Right lobe of liver (tissue), 6 donors: ENCODE measurements at regions not wholly inside any gene's neighbourhood (a gene's known extent, or its start where the extent isn't known, plus 50 kb on each side); places are given as distances from the start of the nearest gene placed in this dataset.

Experiments used
- ATAC-seq, 4 donors: fragments of 200-7000 bp; cut with Tn5 transposase; one replicate each; pipeline ENCODE4 v1.9.1; 2020; ENCODE audit warnings: mild to moderate bottlenecking in 4 of 4, moderate library complexity in 4 of 4
- DNase-seq, 3 donors: peaks; one replicate each; pipeline ENCODE4 v3.0.0-alpha.2; 2020
- H3K27ac ChIP-seq, 3 donors: fragments of 200-600 bp; one replicate each; pipeline ENCODE4 v1.8.0; 2022
- H3K27me3 ChIP-seq, 2 donors: fragments of 200-600 bp; one replicate each; pipeline ENCODE4 v1.8.0; 2022
- H3K36me3 ChIP-seq, 4 donors: fragments of 200-600 bp; sonication (generic) in 1 of 4; one replicate each; pipeline versions ENCODE4 v1.5.1 to v1.8.0; 2017 to 2022; ENCODE audit warnings: control low read depth in 1 of 4
- H3K4me1 ChIP-seq, 4 donors: fragments of 200-600 bp; sonication (generic) in 1 of 4; one replicate each; pipeline versions ENCODE4 v1.5.1 to v1.8.0; 2017 to 2022; ENCODE audit warnings: control low read depth in 1 of 4
- H3K4me3 ChIP-seq, 3 donors: fragments of 200-600 bp; one replicate each; pipeline ENCODE4 v1.8.0; 2022
- H3K9me3 ChIP-seq, 4 donors: fragments of 200-600 bp; sonication (generic) in 1 of 4; one replicate each; pipeline versions ENCODE4 v1.5.1 to v1.8.0; 2017 to 2022; ENCODE audit warnings: control low read depth in 1 of 4
- POLR2A ChIP-seq: fragments of 450-650 bp; IDR thresholded peaks from one replicate; pipeline ENCODE4 v1.6.1; 2017; ENCODE audit warnings: antibody characterized with exemption, mild to moderate bottlenecking
- WGBS: methylation state at CpG from one replicate; pipeline ENCODE4 v1.1.6; 2018; ENCODE audit warnings: low coverage, low lambda C conversion rate; ENCODE audit not compliant: insufficient coverage; ENCODE audit errors: missing lambda C conversion rate; 5-methylcytosine and 5-hydroxymethylcytosine counted together
- intact Hi-C, 2 donors: fragments of 100-400 bp; cut with DNase I; formaldehyde crosslinking; loops; one replicate each; pipeline versions ENCODE4 v1.11.2 to v1.14.1; 2022
- TF ChIP-seq, protein P1 (sequence below), 4 donors: fragments of 200-600 bp in 3 of 4; fragments of 450-650 bp in 1 of 4; IDR thresholded peaks; one replicate each; pipeline versions ENCODE4 v1.5.1 to v1.8.0; 2016 to 2022; ENCODE audit warnings: antibody characterized with exemption in 4 of 4, mild to moderate bottlenecking in 2 of 4
- donor health status: DM: no; HTN: yes; CAD: no.
- donor health status: DM: no; HTN: no; CAD: no.
- donor health status: DM: no; HTN: no; CAD: no.
- donor health status: DM: no; HTN: yes; CAD: no.
- donor health status: DM: no; HTN: yes; CAD: no.

DNA sequence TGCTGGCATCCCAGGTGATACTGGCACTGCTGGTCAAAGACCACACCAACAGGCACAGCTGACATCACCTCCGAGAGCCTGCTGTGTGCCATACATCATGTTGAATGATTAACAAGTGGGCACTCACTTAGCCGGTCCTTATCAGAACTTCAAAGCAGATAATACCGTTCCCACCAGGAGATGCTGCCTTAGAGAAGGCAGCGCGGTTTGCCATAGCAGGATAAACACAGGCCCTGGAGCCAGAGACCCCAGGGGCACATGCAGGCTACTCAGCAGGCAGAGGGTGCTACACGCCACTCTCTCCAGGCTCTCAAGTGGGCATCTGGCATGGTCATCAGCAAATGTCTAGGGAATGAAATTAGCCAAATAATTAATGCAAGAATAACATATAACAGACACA is 86.5 kb upstream of the CST7 start:
- Histone ChIP-seq H3K27ac (no peak overlapping the region), H3K36me3 (no peaks in the 10 kb centered on the region), H3K9me3 (no peaks in the 10 kb centered on the region), H3K27me3 (no peaks in the 10 kb centered on the region), H3K4me3 (no peak overlapping the region), H3K4me1 (no peaks in the 10 kb centered on the region)
- 89% methylated on average over 4 of the region's 6 CpGs for WGBS
- DNase-seq = no peak
- intact Hi-C loops = no loop called here
- TF ChIP-seq, protein P1, sequence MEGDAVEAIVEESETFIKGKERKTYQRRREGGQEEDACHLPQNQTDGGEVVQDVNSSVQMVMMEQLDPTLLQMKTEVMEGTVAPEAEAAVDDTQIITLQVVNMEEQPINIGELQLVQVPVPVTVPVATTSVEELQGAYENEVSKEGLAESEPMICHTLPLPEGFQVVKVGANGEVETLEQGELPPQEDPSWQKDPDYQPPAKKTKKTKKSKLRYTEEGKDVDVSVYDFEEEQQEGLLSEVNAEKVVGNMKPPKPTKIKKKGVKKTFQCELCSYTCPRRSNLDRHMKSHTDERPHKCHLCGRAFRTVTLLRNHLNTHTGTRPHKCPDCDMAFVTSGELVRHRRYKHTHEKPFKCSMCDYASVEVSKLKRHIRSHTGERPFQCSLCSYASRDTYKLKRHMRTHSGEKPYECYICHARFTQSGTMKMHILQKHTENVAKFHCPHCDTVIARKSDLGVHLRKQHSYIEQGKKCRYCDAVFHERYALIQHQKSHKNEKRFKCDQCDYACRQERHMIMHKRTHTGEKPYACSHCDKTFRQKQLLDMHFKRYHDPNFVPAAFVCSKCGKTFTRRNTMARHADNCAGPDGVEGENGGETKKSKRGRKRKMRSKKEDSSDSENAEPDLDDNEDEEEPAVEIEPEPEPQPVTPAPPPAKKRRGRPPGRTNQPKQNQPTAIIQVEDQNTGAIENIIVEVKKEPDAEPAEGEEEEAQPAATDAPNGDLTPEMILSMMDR (IDR thresholded peaks at IDR 0.05) = no peak
- no peak for TF ChIP-seq POLR2A
- ATAC-seq = no peak

DNA sequence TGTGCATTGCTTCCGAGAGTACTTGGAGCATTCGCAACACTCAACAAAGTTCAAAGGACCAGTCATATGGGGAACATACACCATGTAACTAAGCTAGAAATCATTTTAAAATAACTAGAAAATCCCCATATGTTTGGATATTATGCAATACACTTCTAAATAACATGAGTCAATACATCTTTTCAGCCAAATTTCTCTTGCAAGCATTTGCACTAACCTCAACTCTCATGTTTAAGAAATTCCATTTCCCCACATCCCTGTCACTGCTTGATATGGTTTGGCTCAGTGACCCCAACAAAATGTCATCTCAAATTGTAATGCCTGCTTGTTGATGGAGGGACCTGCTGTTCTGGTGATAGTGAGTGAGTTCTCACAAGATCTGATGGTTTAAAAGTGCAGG is 85.7 kb upstream of the CST7 start:
- no peaks in the 10 kb centered on the region for H3K4me1 ChIP-seq
- DNase-seq (no peak), ATAC-seq (no peak)
- no peaks in the 10 kb centered on the region for H3K27me3 ChIP-seq
- 50% methylated on average over 2 of the region's 2 CpGs for WGBS
- no peaks in the 10 kb centered on the region for H3K9me3 ChIP-seq
- intact Hi-C loops = no loop called here
- TF ChIP-seq, protein P1 (IDR thresholded peaks at IDR 0.05) = no peak
- no peak for TF ChIP-seq POLR2A
- H3K27ac ChIP-seq = no peak overlapping the region
- no peaks in the 10 kb centered on the region for H3K36me3 ChIP-seq
- H3K4me3 ChIP-seq = no peak overlapping the region

DNA sequence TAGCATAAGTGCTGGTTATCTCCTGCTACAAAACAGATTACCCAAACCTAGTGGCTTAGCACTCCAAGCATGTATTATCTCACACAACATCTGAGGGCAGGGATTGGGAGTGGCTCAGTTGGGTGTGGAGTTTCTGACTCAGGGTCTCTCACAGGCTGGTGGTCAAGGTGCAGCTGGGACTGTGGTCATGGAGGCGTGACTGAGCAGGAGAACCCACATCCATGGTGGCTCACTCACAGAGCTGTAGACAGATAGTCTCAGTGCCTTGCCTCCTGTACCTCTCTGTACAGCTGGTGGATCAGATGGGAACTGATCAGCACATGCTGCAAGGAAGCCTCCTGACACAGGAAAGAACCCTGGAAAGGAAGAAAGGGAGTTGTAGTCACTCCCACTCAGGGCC is 83.1 kb upstream of the CST7 start:
- intact Hi-C loops = no loop called here
- TF ChIP-seq, protein P1 (IDR thresholded peaks at IDR 0.05) = no peak
- TF ChIP-seq POLR2A = no peak
- no peak for DNase-seq
- no peak for ATAC-seq
- no peaks in the 10 kb centered on the region for H3K4me1 ChIP-seq
- no peaks in the 10 kb centered on the region for H3K9me3 ChIP-seq
- H3K27ac ChIP-seq = no peak overlapping the region
- H3K27me3 ChIP-seq = no peaks in the 10 kb centered on the region
- H3K4me3 ChIP-seq = no peak overlapping the region
- H3K36me3 ChIP-seq = no peaks in the 10 kb centered on the region
- WGBS = 100% methylated on average over 1 of the region's 1 CpG

GRCh38 chr20:24866742-24867141 is 82.3 kb upstream of the CST7 start:
- Histone ChIP-seq H3K27ac (no peak overlapping the region), H3K36me3 (no peaks in the 10 kb centered on the region), H3K27me3 (no peaks in the 10 kb centered on the region), H3K4me1 (no peaks in the 10 kb centered on the region), H3K4me3 (no peak overlapping the region), H3K9me3 (no peaks in the 10 kb centered on the region)
- 84% methylated on average over 4 of the region's 4 CpGs for WGBS
- DNase-seq = no peak
- ATAC-seq = no peak
- intact Hi-C loops = no loop called here
- TF ChIP-seq POLR2A = no peak
- TF ChIP-seq, protein P1 (IDR thresholded peaks at IDR 0.05) = no peak

DNA sequence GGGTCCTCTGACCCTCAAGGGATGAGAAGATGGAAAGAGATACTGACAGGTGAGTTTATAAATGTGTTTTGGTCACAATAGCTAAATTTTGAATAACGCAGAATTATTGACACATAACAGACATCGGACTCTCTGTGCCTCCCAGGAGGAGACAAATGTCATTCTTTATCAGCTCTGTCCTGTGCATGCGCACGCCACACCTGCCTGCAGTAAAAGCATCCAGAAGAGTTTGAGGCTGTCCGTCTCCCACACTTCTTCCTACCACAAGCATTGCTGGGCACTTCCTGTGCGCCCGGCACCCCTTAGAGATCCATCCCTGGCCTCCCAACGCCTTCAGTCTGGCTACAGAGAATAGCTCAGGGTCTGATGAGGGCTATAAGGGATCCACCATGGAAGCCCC is 81.5 kb upstream of the CST7 start:
- 77% methylated on average over 4 of the region's 8 CpGs for WGBS
- Histone ChIP-seq H3K27ac (no peak overlapping the region), H3K4me3 (no peak overlapping the region), H3K36me3 (no peaks in the 10 kb centered on the region), H3K4me1 (no peaks in the 10 kb centered on the region), H3K9me3 (no peaks in the 10 kb centered on the region), H3K27me3 (no peaks in the 10 kb centered on the region)
- DNase-seq (no peak), ATAC-seq (no peak)
- intact Hi-C loops = no loop called here
- TF ChIP-seq POLR2A = no peak
- TF ChIP-seq, protein P1 (IDR thresholded peaks at IDR 0.05) = no peak
